ENCODE measurements at regions not wholly inside any gene's neighbourhood (a gene's known extent, or its start where the extent isn't known, plus 50 kb on each side); places are given as distances from the start of the nearest gene placed in this dataset.

DNA sequence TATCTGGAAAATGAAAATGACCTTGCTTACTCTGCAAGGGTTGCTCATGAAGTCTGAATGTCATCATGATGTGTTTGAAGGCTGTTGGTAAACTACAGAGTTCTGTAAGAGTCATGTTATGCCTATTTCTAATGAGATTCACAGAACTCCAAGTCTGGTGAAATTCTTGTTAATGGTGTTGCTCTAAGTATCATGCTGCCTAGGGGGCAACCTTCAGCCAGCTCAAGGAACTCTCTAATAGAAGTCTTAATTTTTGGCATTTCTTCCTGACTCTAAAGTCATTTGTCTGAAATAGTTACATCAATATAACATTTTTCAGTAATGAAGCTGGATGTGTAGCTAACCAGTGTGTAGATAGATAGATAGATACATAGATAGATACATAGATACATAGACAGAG lies 302.8 kb downstream of the FAT3 start:
- no peaks in the 10 kb centered on the region for H3K36me3 Mint-ChIP-seq
- no peaks in the 10 kb centered on the region for H3K4me1 Mint-ChIP-seq

DNA sequence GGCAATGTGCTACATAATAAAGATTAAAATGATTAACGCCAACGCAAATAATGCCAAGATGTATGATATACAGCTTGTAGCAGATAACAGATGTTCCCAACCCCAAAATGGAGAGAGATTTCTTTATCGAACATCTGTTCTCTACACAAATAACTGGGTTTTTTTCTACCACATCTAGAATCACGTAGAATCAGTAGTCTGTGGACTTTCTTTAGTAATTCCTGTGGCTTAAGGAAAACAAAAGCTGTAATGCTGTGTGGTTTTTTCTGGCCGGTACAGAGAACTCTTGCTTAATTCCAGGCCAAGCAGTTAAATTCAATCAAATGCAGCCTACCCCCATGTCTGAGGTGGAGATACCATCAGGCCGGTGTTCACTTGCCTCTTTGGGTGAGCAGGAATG lies 303.4 kb downstream of the FAT3 start:
- H3K36me3 Mint-ChIP-seq: no peaks in the 10 kb centered on the region
- no peak for DNase-seq
- no peak overlapping the region for H3K27ac Mint-ChIP-seq
- H3K4me3 Mint-ChIP-seq: no peak overlapping the region
- peaks cover 3% of the 10 kb centered on the region for H3K9me3 Mint-ChIP-seq
- no peaks in the 10 kb centered on the region for H3K4me1 Mint-ChIP-seq
- no peaks in the 10 kb centered on the region for H3K27me3 Mint-ChIP-seq

More for the DNA sequence above, 302.8 kb downstream of the FAT3 start:
- Mint-ChIP-seq H3K27me3 (no peaks in the 10 kb centered on the region), H3K4me3 (no peak overlapping the region), H3K9me3 (peaks cover 3% of the 10 kb centered on the region), H3K27ac (no peak overlapping the region)
- no peak for DNase-seq

DNA sequence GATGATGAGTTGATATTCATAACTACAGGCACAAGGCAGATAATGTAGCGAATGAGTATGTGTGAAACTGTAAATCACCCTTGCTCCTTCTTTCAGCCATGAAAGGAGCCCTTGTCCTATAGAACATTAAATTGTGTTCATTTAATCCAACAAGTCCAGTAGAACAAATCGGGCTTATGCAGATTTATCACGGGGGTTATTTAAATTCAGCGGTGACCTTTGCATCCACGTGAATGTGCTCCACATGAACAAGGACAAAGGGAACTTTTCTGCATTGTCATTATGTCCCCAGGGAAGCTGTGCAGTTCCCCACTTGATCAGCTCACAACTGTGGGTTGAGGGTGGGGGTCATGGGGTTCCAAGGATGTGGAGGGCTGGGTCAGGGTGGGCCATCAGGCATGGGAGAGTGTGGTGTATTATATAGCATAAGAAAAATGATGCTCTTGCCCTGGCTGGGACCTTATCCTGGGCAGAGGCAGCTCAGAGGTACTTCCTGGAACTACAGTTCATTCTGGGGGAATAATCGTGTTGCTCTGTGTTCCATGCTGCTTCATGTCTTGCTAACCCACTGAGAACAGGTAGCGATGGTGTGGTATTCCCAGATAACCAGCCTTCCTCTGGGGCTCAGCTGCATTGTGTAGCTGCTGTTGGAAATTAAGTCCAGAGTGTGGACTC lies 306.6 kb downstream of the FAT3 start:
- H3K27ac Mint-ChIP-seq: no peak overlapping the region
- no peaks in the 10 kb centered on the region for H3K27me3 Mint-ChIP-seq
- DNase-seq: no peak
- no peaks in the 10 kb centered on the region for H3K9me3 Mint-ChIP-seq
- H3K4me1 Mint-ChIP-seq: no peaks in the 10 kb centered on the region
- H3K4me3 Mint-ChIP-seq: no peak overlapping the region
- no peaks in the 10 kb centered on the region for H3K36me3 Mint-ChIP-seq

DNA sequence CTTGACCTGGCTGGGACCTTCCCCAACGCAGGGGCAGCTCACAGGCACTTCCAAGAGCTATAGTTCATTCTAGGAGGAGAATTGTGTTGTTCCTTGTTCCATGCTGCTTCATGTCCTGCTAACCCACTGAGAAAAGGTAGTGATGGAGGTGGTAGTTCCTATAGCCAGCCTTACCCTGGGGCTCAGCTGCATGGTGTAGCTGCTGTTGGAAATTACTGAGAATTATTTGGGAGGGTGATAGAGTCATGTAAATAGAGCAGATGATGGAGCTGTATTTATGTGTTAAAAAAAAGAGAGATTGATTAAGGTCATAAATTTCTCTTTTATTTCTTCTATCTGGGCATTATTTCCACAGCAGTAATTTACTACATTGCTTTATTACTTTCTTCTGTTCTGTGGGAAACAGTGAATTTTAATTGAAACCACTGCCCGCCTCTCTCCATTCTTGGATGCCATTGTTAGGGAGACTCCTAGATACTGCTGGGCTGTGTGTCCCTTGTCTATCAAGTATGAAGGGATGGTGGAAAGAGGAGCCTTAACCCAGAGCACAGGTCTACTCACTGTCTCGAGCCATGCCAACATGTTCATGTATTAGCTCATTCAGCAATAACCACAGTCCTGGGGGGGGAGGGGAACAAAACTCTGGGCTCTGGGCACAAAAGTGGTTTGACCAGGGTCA lies 309.2 kb downstream of the FAT3 start:
- Mint-ChIP-seq H3K27me3 (no peaks in the 10 kb centered on the region), H3K4me1 (no peaks in the 10 kb centered on the region), H3K36me3 (no peaks in the 10 kb centered on the region), H3K4me3 (no peak overlapping the region), H3K9me3 (no peaks in the 10 kb centered on the region), H3K27ac (no peak overlapping the region)
- no peak for DNase-seq

DNA sequence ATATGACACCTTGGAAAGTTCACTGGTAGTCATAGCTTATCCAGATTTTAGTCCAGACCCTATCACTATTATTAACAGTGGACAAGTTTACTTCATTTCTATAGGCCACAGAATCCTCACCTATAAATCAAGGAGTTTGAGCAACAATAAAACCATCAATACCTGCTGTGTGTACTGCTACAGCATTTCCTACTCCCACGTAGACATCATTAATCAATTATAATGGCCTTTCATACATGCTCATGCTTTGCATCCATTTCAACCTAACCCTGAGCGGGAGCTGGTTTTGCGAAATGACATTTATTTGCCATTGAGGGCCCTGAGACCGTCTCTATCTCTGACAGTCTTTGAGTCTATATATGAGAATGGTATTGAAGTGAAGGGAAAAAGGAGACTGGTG lies 312.3 kb downstream of the FAT3 start:
- Mint-ChIP-seq H3K4me1 (no peaks in the 10 kb centered on the region), H3K36me3 (no peaks in the 10 kb centered on the region)

DNA sequence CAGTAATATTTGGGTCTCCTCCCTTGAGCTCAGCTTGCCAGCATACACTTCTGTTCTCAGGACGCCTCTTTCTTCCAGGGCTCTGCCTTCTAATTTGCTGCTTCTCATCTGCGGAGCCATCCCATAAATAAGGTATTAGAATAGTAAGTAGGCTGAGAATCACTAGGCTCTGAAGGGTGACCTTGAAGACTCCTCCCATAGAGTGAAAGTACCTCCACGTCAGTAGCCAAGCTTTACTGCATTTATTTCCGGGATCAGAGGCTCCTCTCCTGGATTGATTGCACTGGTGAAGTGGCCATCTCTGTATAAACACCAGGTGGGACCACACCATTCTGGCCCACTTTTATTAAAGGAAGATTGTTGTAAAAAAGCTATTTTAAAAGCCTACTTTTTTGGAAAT lies 315.5 kb downstream of the FAT3 start:
- Mint-ChIP-seq H3K4me1 (no peaks in the 10 kb centered on the region), H3K27ac (no peak overlapping the region), H3K36me3 (no peaks in the 10 kb centered on the region), H3K9me3 (no peaks in the 10 kb centered on the region), H3K4me3 (no peak overlapping the region), H3K27me3 (no peaks in the 10 kb centered on the region)
- DNase-seq: no peak

More for the DNA sequence above, 312.3 kb downstream of the FAT3 start:
- no peak overlapping the region for H3K27ac Mint-ChIP-seq
- no peak overlapping the region for H3K4me3 Mint-ChIP-seq
- DNase-seq: no peak
- H3K9me3 Mint-ChIP-seq: no peaks in the 10 kb centered on the region
- H3K27me3 Mint-ChIP-seq: no peaks in the 10 kb centered on the region

DNA sequence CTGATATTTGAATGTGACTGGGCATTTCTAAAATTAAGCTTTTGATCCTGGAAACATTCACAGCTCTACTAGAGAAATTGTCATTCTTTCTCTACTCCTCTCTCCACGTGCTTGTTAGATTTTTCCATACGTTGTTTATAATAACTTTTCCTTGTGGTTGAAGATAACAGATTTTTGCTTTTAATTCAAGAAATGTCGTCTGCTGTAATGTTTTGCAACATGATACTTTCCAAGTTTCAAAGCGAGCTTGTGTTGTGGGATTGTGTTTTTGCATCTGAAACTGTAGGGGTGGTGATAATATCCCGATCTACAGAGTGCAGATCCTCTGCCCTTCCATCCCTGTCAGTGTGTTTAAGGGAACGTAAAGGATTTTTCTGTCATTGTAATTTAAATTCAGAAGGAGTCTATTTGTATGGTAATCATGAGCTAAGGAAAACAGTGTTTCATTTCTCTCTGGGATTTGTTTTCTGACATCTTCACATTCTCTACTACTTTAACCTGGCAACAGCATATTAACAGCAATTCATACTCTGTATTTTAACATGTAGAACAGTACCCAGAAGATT lies 321.4 kb downstream of the FAT3 start:
- DNase-seq: no peak
- H3K27ac Mint-ChIP-seq: no peak overlapping the region

DNA sequence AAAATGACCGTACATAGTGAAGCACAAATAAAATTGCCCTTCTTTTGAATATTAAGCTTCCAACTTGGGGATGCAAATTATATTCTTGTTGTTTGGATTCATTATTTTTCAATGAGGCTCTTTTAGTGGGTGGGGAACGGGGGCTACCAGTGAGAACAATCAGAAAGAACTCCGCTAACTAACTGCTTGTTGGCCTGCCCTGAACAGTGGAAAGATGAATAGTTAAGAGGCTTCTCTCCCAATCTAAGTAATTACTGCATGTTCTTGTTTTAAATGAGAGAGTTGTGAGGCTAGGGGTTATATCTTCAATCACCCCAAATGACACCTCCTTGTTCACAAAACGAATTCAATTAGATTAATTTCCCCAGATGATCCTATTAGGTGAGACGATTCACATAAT lies 322.0 kb downstream of the FAT3 start:
- Mint-ChIP-seq H3K9me3 (no peaks in the 10 kb centered on the region), H3K27ac (no peak overlapping the region), H3K36me3 (no peaks in the 10 kb centered on the region), H3K4me1 (no peaks in the 10 kb centered on the region), H3K27me3 (peaks cover 4% of the 10 kb centered on the region), H3K4me3 (no peak overlapping the region)
- no peak for DNase-seq

More for the DNA sequence above, 321.4 kb downstream of the FAT3 start:
- Mint-ChIP-seq H3K4me3 (no peak overlapping the region), H3K4me1 (no peaks in the 10 kb centered on the region), H3K36me3 (no peaks in the 10 kb centered on the region), H3K9me3 (no peaks in the 10 kb centered on the region), H3K27me3 (peaks cover under 1% of the 10 kb centered on the region)

DNA sequence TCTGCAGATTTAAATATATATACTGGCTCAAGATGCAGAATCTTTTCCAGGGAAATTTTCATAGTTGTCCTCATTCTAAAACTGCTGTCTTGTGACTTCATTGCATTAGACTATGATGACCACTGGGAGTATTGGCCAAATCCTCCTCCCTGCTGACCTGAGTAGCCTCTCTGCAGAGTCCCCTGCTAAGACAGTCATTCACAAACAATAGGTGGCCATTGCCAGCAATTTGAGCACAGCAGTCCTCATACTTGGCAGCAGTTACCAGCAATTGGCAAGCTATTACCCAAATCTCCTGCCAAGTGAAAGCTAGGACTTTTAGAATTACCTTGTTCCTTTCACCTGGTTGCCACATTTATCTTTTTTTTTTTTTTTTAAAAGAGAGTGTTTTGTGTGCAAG lies 325.8 kb downstream of the FAT3 start:
- H3K4me3 Mint-ChIP-seq: no peak overlapping the region
- H3K36me3 Mint-ChIP-seq: no peaks in the 10 kb centered on the region
- no peak for DNase-seq
- no peak overlapping the region for H3K27ac Mint-ChIP-seq
- no peaks in the 10 kb centered on the region for H3K9me3 Mint-ChIP-seq
- H3K27me3 Mint-ChIP-seq: peaks cover 4% of the 10 kb centered on the region
- H3K4me1 Mint-ChIP-seq: no peaks in the 10 kb centered on the region

DNA sequence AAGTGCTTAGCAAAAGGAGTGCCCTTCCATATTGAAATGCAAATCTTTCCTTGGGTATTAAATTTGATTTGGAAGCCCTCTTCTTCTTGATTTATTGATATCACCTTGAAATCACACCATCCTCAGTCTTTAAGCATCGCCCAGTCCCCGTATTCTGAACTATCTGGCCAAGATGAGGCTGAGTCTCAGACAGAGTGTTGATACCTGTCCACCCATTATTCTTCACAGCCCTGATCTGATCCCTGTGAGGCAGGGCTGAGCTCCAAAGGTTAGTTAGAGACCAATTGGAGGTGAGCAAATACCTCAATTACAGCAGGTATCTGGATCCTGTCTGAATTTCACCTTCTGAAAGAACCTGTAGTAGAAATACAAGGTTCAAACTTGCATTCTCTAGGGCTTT lies 326.3 kb downstream of the FAT3 start:
- Mint-ChIP-seq H3K4me1 (no peaks in the 10 kb centered on the region), H3K9me3 (no peaks in the 10 kb centered on the region), H3K27me3 (peaks cover 4% of the 10 kb centered on the region), H3K36me3 (no peaks in the 10 kb centered on the region), H3K4me3 (no peak overlapping the region), H3K27ac (no peak overlapping the region)
- DNase-seq: no peak

DNA sequence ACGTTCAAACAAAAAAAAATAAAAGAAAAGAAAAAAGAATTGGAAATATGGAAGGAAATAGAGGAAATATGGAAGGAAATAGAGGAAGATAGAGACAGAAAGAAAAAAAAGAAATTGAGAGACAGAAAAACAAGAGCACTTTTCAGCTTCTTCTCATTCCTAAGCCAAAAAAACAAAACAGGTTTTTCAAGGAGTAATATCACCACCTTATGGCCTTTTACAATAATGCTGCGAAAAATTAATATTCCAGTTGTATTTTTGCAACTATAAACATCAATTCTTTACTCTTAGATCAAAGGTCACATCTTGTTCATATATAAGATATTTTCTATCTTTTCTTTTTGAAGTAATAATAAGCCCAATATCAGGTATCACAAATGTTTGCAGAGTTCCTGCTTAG lies 328.3 kb downstream of the FAT3 start:
- Mint-ChIP-seq H3K4me1 (no peaks in the 10 kb centered on the region), H3K27ac (no peak overlapping the region), H3K4me3 (no peak overlapping the region), H3K9me3 (no peaks in the 10 kb centered on the region), H3K36me3 (no peaks in the 10 kb centered on the region), H3K27me3 (peaks cover 4% of the 10 kb centered on the region)
- no peak for DNase-seq

DNA sequence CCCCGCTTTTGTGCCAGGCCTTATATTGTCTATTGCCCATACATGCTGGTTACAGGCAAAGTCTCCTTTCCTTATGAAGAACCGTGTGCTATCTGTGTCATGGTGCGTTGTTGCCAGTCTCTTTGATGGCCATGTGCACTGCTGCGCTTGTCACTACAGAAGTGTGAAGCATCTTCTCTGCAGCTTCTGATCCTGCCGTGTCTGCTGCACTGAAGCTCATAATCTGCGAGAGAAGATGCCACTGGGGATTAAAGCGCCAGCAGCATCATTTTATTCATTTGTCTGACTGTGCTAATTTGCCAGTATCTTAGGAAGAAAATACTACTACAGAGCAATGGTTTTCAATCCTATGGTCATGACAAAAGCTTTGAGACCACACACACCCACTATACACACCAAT lies 330.1 kb downstream of the FAT3 start:
- peaks cover 4% of the 10 kb centered on the region for H3K27me3 Mint-ChIP-seq
- no peaks in the 10 kb centered on the region for H3K36me3 Mint-ChIP-seq
- no peak overlapping the region for H3K27ac Mint-ChIP-seq

DNA sequence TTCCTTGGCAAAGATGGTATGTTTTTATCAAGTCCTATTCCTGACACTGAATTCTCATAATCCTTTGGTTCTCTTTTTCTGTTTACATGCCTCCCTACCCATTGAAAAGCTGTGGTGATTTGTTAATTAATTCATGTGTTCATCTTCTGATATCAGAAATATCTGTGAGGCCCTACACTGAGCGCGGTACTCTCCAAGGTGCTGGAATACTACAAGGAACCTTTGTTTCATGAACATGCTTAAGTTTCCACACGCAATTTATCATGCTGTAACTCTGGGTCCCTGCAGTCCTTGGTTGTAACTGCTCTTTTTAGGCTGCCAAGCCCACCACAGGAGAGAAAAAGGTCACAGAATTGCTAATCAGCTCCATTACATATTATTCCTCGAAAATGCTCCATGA lies 331.8 kb downstream of the FAT3 start:
- no peak for DNase-seq
- Mint-ChIP-seq H3K27me3 (no peaks in the 10 kb centered on the region), H3K9me3 (peaks cover 1% of the 10 kb centered on the region), H3K27ac (no peak overlapping the region), H3K36me3 (no peaks in the 10 kb centered on the region), H3K4me1 (no peaks in the 10 kb centered on the region), H3K4me3 (no peak overlapping the region)

More for the DNA sequence above, 330.1 kb downstream of the FAT3 start:
- no peaks in the 10 kb centered on the region for H3K4me1 Mint-ChIP-seq
- no peak overlapping the region for H3K4me3 Mint-ChIP-seq
- peaks cover 1% of the 10 kb centered on the region for H3K9me3 Mint-ChIP-seq
- no peak for DNase-seq

DNA sequence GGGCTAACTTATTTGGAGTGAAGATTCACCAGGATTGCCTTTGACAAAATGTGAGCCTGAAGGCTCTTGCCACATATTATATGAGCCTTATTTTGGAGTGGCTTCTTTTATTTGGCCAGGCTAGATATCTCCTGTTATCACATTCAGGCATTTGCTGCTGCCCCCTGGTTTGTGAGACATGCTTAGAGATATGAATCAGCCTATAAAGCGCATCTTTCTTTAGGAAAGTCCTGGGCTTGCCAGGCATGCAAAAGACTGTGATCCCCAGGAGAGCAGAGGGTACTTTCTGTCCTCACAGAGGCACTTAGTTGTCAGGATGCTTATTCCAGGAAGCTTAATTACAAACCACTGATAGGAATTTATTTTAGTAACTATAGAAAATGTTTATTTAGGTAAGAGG lies 333.3 kb downstream of the FAT3 start:
- no peak overlapping the region for H3K27ac Mint-ChIP-seq
- DNase-seq: no peak
- H3K4me1 Mint-ChIP-seq: no peaks in the 10 kb centered on the region
- peaks cover 1% of the 10 kb centered on the region for H3K9me3 Mint-ChIP-seq
- no peaks in the 10 kb centered on the region for H3K27me3 Mint-ChIP-seq
- no peak overlapping the region for H3K4me3 Mint-ChIP-seq
- H3K36me3 Mint-ChIP-seq: no peaks in the 10 kb centered on the region

DNA sequence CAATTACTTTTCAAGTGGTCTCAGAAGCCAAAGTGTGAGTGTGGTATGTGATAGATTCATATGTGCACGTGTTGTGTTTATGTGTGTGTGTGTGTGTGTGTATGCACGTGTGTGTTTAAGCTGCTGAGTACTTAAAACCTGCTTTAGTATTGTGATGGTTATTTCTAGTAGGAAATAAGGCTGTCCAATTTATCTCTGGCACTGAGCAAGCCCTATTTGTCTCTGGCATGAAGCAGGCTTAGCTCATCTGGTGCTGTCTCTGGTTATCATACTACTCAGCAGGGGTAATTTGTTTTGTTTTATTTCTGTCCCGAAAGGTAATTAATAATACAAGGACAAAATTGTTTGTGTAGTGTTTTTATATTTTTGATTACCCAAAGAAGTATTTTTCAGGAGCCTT lies 333.7 kb downstream of the FAT3 start:
- Mint-ChIP-seq H3K9me3 (peaks cover 1% of the 10 kb centered on the region), H3K27me3 (no peaks in the 10 kb centered on the region), H3K36me3 (no peaks in the 10 kb centered on the region), H3K4me1 (no peaks in the 10 kb centered on the region), H3K4me3 (no peak overlapping the region), H3K27ac (no peak overlapping the region)
- no peak for DNase-seq

DNA sequence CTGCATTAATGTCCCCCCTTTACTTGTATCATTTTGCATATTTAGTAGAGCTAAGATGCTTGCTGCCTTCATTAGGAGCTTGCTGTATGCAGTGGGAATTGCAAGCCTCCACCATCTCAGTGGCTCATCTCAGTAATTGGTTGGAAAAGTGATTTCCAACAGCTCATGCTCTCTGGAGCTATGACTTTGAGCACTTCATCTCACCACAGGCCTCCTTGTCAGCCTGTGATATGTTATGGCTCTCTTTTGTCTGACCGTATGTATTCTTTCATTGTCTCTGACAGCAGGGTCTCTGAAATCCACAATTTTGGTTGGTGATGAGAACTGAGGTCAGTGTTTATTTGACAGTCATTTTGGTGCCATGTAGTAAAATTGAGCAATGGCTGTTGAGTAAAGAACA lies 345.1 kb downstream of the FAT3 start:
- Mint-ChIP-seq H3K27ac (no peak overlapping the region), H3K9me3 (no peaks in the 10 kb centered on the region), H3K4me3 (no peak overlapping the region), H3K36me3 (no peaks in the 10 kb centered on the region), H3K27me3 (no peaks in the 10 kb centered on the region), H3K4me1 (no peaks in the 10 kb centered on the region)
- DNase-seq: no peak

Data from activated naive CD8-positive, alpha-beta T cell treated with anti-CD3 and anti-CD28 coated beads for 36 hours (primary cell).